RCC 7860 (cell line): ENCODE measurements at regions not wholly inside any gene's neighbourhood (a gene's known extent, or its start where the extent isn't known, plus 50 kb on each side); places are given as distances from the start of the nearest gene placed in this dataset.
"Not testable (repeated sequence)": the region's sequence is repeated elsewhere in the genome, so short reads cannot be mapped to it uniquely, and the experiment has no call there.

Experiments used
- DNase-seq: peaks from one replicate; pipeline ENCODE4 v3.0.0-alpha.2; 2015; ENCODE audit warnings: low spot score
- FAIRE-seq: peaks from 2 replicates; lab custom pipeline; 2012; peaks lifted over from hg19 to GRCh38; lab: Jason Lieb, UNC

- FAIRE-seq (no peak), DNase-seq (no peak)
Observed at GRCh38 chr2:199040522-199040921, 417.2 kb downstream of the SATB2 start.

GRCh38 chr2:199033761-199034160, 424.0 kb downstream of the SATB2 start:
- not testable (repeated sequence) for FAIRE-seq, DNase-seq

GRCh38 chr2:199025146-199025545, 432.6 kb downstream of the SATB2 start:
- DNase-seq = no peak
- no peak for FAIRE-seq

- no peak for DNase-seq
- no peak for FAIRE-seq
Observed at GRCh38 chr2:199024224-199024623, 433.5 kb downstream of the SATB2 start.

GRCh38 chr2:199019898-199020507, 437.7 kb downstream of the SATB2 start:
- peak; percentile 57 for FAIRE-seq

GRCh38 chr2:199018826-199019225, 438.9 kb downstream of the SATB2 start:
- DNase-seq (no peak), FAIRE-seq (no peak)

More at GRCh38 chr2:199019898-199020507, 437.7 kb downstream of the SATB2 start:
- peak; percentile 23 for DNase-seq

GRCh38 chr2:199015072-199015471, 442.7 kb downstream of the SATB2 start:
- FAIRE-seq (no peak), DNase-seq (no peak)

- no peak for DNase-seq
- no peak for FAIRE-seq
Observed at GRCh38 chr2:199014226-199014625, 443.5 kb downstream of the SATB2 start.

GRCh38 chr2:199011908-199012307, 445.8 kb downstream of the SATB2 start:
- FAIRE-seq (no peak), DNase-seq (no peak)

GRCh38 chr2:198994678-198995077, 463.1 kb downstream of the SATB2 start:
- no peak for FAIRE-seq
- no peak for DNase-seq

- DNase-seq (no peak), FAIRE-seq (no peak)
Observed at GRCh38 chr2:198991431-198991830, 466.3 kb downstream of the SATB2 start.

GRCh38 chr2:198975779-198976178, 482.0 kb downstream of the SATB2 start:
- FAIRE-seq (no peak), DNase-seq (no peak)

GRCh38 chr2:198973785-198974184, 484.0 kb downstream of the SATB2 start:
- no peak for DNase-seq
- no peak for FAIRE-seq

GRCh38 chr2:198973181-198973580, 484.6 kb downstream of the SATB2 start:
- no peak for FAIRE-seq
- no peak for DNase-seq

GRCh38 chr2:198968545-198968944, 489.2 kb downstream of the SATB2 start:
- no peak for FAIRE-seq
- no peak for DNase-seq

GRCh38 chr2:198966269-198966668, 491.5 kb downstream of the SATB2 start:
- DNase-seq = no peak
- FAIRE-seq = no peak

- no peak for DNase-seq
Observed at GRCh38 chr2:198961547-198961946, 496.2 kb downstream of the SATB2 start.

GRCh38 chr2:198957181-198957580, 500.6 kb downstream of the SATB2 start:
- DNase-seq (no peak), FAIRE-seq (no peak)

More at GRCh38 chr2:198961547-198961946, 496.2 kb downstream of the SATB2 start:
- no peak for FAIRE-seq

- FAIRE-seq (no peak), DNase-seq (no peak)
Observed at GRCh38 chr2:198953328-198953727, 504.4 kb downstream of the SATB2 start.

GRCh38 chr2:198950803-198951202, 506.9 kb downstream of the SATB2 start:
- FAIRE-seq = no peak
- DNase-seq = no peak

GRCh38 chr2:198945496-198945895, 512.2 kb downstream of the SATB2 start:
- FAIRE-seq = no peak
- DNase-seq = no peak

GRCh38 chr2:198930170-198930569, 527.6 kb downstream of the SATB2 start:
- no peak for FAIRE-seq
- no peak for DNase-seq

GRCh38 chr2:198928026-198928425, 529.7 kb downstream of the SATB2 start:
- no peak for DNase-seq
- no peak for FAIRE-seq
